Choroid plexus epithelial cell (primary cell): ENCODE measurements at regions not wholly inside any gene's neighbourhood (a gene's known extent, or its start where the extent isn't known, plus 50 kb on each side); places are given as distances from the start of the nearest gene placed in this dataset.

Source experiments
- DNase-seq: peaks from one replicate; pipeline ENCODE4 v3.0.0-alpha.2; 2010; ENCODE audit warnings: low read depth
- H3K4me3 ChIP-seq: 2 replicates; pipeline ENCODE4 v1.5.1; 2011; ENCODE audit warnings: low read depth, mild to moderate bottlenecking, control low read depth, low read length, moderate library complexity
- TF ChIP-seq, protein P1 (sequence below): conservative IDR thresholded peaks from 2 replicates; pipeline ENCODE4 v1.5.1; 2011; ENCODE audit warnings: low read depth, mild to moderate bottlenecking, control low read depth, inconsistent platforms, low read length, moderate library complexity

DNA sequence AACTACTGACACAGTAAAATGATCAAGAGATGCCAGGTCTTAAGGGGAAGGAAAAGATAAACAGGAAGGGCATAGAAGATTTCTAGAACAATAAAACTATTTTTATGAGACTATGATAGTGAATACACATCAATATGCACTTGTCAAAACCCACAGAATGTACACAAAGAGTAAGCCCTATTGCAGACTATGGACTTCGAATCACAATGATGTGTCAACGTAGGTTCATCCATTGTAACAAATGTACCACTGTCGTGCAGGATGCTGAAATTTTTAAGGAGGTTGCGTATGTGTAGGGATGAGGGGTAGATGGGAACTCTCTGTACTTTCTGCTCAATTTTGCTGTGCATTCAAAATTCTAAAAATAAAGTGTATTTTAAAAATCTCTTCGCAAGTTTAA, 171.9 kb downstream of the KLF12 start:
- no peak overlapping the region for H3K4me3 ChIP-seq
- TF ChIP-seq, protein P1, sequence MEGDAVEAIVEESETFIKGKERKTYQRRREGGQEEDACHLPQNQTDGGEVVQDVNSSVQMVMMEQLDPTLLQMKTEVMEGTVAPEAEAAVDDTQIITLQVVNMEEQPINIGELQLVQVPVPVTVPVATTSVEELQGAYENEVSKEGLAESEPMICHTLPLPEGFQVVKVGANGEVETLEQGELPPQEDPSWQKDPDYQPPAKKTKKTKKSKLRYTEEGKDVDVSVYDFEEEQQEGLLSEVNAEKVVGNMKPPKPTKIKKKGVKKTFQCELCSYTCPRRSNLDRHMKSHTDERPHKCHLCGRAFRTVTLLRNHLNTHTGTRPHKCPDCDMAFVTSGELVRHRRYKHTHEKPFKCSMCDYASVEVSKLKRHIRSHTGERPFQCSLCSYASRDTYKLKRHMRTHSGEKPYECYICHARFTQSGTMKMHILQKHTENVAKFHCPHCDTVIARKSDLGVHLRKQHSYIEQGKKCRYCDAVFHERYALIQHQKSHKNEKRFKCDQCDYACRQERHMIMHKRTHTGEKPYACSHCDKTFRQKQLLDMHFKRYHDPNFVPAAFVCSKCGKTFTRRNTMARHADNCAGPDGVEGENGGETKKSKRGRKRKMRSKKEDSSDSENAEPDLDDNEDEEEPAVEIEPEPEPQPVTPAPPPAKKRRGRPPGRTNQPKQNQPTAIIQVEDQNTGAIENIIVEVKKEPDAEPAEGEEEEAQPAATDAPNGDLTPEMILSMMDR = no peak
- DNase-seq = no peak

DNA sequence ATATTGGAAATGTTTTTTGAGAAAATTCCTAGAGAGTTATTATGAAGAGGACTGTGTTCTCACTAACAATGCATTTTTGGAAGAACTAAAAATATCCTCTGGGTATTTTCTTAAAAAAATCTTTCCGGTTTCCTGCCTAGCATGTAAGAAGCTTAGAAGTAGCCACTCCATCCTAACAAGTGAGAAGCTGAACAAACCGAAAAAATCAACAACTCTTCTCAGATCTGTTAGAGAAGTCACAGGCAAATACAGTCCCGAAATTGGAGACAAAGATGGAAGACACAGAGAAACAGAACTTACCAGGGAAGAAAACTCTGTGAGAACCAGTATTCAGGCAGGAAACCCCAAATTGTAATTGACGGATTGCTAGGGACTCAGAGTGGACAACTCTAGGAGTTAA, 173.0 kb downstream of the KLF12 start:
- TF ChIP-seq, protein P1 = no peak
- no peak for DNase-seq
- H3K4me3 ChIP-seq = no peak overlapping the region

DNA sequence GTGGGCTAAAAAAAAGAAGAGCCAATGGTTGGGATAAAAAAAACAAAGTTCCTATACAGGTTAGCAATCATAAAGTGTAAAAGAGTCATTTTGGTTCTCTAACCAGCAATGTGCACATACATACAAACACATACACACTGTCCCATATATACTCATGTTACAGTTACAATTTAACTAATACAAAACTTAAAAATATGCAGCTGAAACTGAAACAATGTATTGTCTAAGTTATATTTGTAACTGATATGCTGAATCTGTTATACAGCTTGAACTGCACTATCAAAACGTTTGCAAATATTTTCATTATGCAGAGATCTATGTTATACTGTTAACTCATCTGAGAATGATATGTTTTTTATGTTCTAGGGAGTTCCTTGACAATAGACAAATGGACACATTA, 173.7 kb downstream of the KLF12 start:
- DNase-seq = no peak
- TF ChIP-seq, protein P1 = no peak
- H3K4me3 ChIP-seq = no peak overlapping the region

DNA sequence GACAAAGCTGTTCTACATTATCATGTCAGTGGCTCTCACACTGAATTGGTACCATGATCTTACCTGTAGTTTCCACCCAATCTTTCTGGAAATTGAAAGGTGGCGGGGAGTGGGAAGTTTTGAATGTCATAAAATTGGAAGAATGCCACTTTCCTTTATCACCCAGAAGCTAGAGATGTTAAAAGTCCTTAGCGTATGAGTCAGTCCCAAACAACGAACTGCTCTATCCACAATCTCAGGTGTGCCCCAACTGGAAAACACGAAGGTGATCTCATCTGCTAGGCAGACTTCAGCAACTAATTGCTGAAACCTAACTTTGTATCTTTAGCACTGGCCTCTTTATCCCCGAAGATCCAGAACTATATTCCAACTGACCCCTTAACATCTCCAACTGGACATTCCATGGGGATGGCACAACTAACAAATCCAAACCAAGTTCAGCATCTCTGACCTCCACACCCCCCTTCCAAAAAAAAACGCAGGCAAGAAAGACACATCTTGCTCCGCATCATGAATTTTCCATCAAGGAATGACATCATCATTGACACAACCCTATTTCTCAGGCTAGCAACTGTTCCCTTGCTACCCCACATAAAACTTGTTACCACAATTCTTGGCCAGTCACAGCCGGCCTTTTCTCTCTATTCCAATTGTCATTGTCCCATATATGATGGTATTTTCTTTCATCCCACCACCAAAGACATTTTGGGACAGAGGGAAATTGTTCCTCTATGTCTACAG, 175.4 kb downstream of the KLF12 start:
- H3K4me3 ChIP-seq = no peak overlapping the region
- TF ChIP-seq, protein P1 = no peak
- DNase-seq = no peak

DNA sequence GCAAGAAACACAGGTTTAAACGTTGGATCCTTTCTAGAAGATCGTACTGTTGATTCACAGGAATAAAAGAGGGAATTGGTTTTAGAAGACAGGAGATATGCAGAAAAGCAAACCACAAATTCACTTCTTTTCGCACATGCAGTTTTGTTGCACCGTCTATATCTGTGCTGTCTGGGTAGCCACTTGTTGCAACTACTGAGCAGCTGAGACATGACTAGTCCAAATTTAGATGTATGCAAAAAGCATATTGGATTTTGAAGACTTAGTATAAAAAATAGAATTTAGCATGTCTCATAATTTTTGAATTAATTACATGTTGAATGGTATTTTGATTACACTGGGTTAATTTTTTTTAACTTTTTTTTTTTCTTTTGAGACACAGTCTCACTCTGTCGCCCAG, 176.3 kb downstream of the KLF12 start:
- DNase-seq = no peak
- no peak overlapping the region for H3K4me3 ChIP-seq
- TF ChIP-seq, protein P1 = no peak

DNA sequence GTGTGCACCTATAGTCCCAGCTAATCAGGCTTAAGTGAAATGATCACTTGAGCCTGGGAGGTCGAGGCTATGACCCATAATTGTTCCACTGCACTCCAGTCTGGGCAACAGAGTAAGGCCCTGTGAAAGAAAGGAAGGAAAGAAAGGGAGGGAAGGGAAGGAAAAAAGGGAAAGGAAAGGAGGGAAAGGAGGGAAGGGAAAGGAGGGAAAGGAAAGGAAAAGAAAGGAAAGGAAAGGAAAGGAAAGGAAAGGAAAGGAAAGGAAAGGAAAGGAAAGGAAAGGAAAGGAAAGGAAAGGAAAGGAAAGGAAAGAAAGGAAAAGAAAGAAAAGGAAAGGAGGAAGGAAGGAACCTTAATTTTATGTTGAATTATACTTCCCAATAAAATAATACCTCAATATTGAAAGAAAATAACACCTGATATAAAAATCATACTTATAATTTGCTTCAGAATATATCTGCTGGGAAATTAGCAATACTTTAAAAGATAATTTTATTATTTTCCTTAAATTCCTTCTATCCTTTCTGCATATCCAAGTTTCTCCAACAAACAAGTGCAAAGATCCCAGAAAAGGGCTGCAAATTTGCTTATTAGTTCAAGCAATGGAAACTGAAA, 177.3 kb downstream of the KLF12 start:
- DNase-seq = no peak
- TF ChIP-seq, protein P1 = no peak
- H3K4me3 ChIP-seq = no peak overlapping the region

DNA sequence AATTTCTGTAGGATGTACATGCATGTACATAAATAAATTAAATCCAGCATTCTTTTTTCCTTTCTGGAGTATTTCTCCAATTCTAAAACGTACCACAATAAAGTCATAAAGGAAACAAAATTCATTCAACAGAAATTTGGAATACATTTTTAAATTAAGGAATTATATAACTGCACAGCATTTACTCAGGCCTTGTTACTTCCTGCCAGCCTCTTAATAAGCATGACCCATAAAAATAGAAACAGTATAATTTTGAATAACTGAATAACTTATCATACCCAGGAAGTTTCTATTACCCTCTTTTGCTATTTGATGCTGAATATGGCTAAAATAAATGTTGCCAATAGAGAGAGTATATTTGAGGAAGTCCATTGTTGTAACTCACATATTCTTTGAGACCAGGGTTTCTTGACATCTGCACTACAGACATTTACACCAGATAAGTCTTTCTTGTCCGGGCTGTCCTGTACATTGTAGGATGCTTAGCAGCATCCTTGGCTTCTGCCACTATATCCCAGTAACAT, 178.2 kb downstream of the KLF12 start:
- DNase-seq = no peak
- no peak overlapping the region for H3K4me3 ChIP-seq
- TF ChIP-seq, protein P1 = no peak
